IgD-negative memory B cell (primary cell): ENCODE measurements at regions not wholly inside any gene's neighbourhood (a gene's known extent, or its start where the extent isn't known, plus 50 kb on each side); places are given as distances from the start of the nearest gene placed in this dataset.
"Not testable (repeated sequence)": the region's sequence is repeated elsewhere in the genome, so short reads cannot be mapped to it uniquely, and the experiment has no call there.

ENCODE experiments used
- H3K27ac Mint-ChIP-seq, 3 donors: one replicate each; pipeline ENCODE4 v1.8.0; 2020 to 2022; ENCODE audit warnings: mild to moderate bottlenecking in 3 of 3, mixed read lengths in 3 of 3, moderate library complexity in 1 of 3
- H3K27me3 Mint-ChIP-seq: one replicate; pipeline ENCODE4 v1.8.0; 2021; ENCODE audit warnings: mixed read lengths
- H3K36me3 Mint-ChIP-seq: one replicate; pipeline ENCODE4 v1.8.0; 2020; ENCODE audit warnings: mild to moderate bottlenecking, mixed read lengths
- H3K4me1 Mint-ChIP-seq, 3 donors: one replicate each; pipeline ENCODE4 v1.8.0; 2020 to 2022; ENCODE audit warnings: mixed read lengths in 3 of 3, mild to moderate bottlenecking in 1 of 3
- H3K4me3 Mint-ChIP-seq, 4 donors: one replicate each; pipeline ENCODE4 v1.8.0; 2020 to 2022; ENCODE audit warnings: mild to moderate bottlenecking in 4 of 4, mixed read lengths in 4 of 4, moderate library complexity in 3 of 4
- H3K9me3 Mint-ChIP-seq, 3 donors: one replicate each; pipeline ENCODE4 v1.8.0; 2020 to 2021; ENCODE audit warnings: mixed read lengths in 3 of 3, mild to moderate bottlenecking in 1 of 3

- Mint-ChIP-seq H3K4me3 (no peak overlapping the region), H3K27me3 (no peaks in the 10 kb centered on the region), H3K27ac (no peak overlapping the region), H3K9me3 (peaks cover 5 to 9% (median 7%) of the 10 kb centered on the region in 3 donors), H3K36me3 (no peaks in the 10 kb centered on the region), H3K4me1 (no peaks in the 10 kb centered on the region)
These were observed 708.9 kb upstream of the HS3ST1 start for GRCh38 chr4:12137575-12137974.

GRCh38 chr4:12126474-12126873, 697.8 kb upstream of the HS3ST1 start:
- no peak overlapping the region for H3K27ac Mint-ChIP-seq
- H3K27me3 Mint-ChIP-seq, result peaks cover 4% of the 10 kb centered on the region
- no peaks in the 10 kb centered on the region for H3K36me3 Mint-ChIP-seq

GRCh38 chr4:12124138-12124537, 695.4 kb upstream of the HS3ST1 start:
- Mint-ChIP-seq H3K27me3 (peaks cover 4% of the 10 kb centered on the region), H3K9me3 (peaks cover 0 to 1% (median 0%) of the 10 kb centered on the region in 3 donors), H3K4me1 (no peaks in the 10 kb centered on the region), H3K4me3 (no peak overlapping the region), H3K27ac (no peak overlapping the region), H3K36me3 (no peaks in the 10 kb centered on the region)

More at GRCh38 chr4:12126474-12126873, 697.8 kb upstream of the HS3ST1 start:
- Mint-ChIP-seq H3K4me1 (no peaks in the 10 kb centered on the region), H3K4me3 (peak overlapping the region in 1 of 4 donors; percentile 20), H3K9me3 (peaks cover 0 to 1% (median 0%) of the 10 kb centered on the region in 3 donors)

- Mint-ChIP-seq H3K4me3 (no peak overlapping the region), H3K27me3 (peaks cover 2% of the 10 kb centered on the region), H3K36me3 (no peaks in the 10 kb centered on the region), H3K27ac (no peak overlapping the region), H3K9me3 (peaks cover 0 to 1% (median 0%) of the 10 kb centered on the region in 3 donors), H3K4me1 (no peaks in the 10 kb centered on the region)
These were observed 695.0 kb upstream of the HS3ST1 start for GRCh38 chr4:12123707-12124106.

GRCh38 chr4:12122316-12122715, 693.6 kb upstream of the HS3ST1 start:
- Mint-ChIP-seq H3K9me3 (peaks cover 0 to 1% (median 1%) of the 10 kb centered on the region in 3 donors), H3K27me3 (no peaks in the 10 kb centered on the region), H3K27ac (no peak overlapping the region), H3K4me3 (no peak overlapping the region), H3K4me1 (peaks cover 0 to 2% (median 0%) of the 10 kb centered on the region in 3 donors), H3K36me3 (no peaks in the 10 kb centered on the region)

- H3K27me3 Mint-ChIP-seq, result no peaks in the 10 kb centered on the region
- H3K9me3 Mint-ChIP-seq, result peaks cover 0 to 1% (median 1%) of the 10 kb centered on the region in 3 donors
- H3K36me3 Mint-ChIP-seq, result no peaks in the 10 kb centered on the region
- peaks cover 0 to 2% (median 0%) of the 10 kb centered on the region in 3 donors for H3K4me1 Mint-ChIP-seq
- peak overlapping the region in 1 of 3 donors; percentile 11 for H3K27ac Mint-ChIP-seq
- no peak overlapping the region for H3K4me3 Mint-ChIP-seq
These were observed 692.3 kb upstream of the HS3ST1 start for GRCh38 chr4:12120968-12121367.

GRCh38 chr4:12118651-12119213, 690.0 kb upstream of the HS3ST1 start:
- Mint-ChIP-seq H3K27ac (no peak overlapping the region), H3K9me3 (peaks cover 1 to 5% (median 3%) of the 10 kb centered on the region in 3 donors), H3K4me3 (no peak overlapping the region)

GRCh38 chr4:12116009-12116552, 687.4 kb upstream of the HS3ST1 start:
- H3K4me3 Mint-ChIP-seq, result no peak overlapping the region
- no peaks in the 10 kb centered on the region for H3K36me3 Mint-ChIP-seq
- H3K27ac Mint-ChIP-seq, result no peak overlapping the region
- peaks cover 0 to 12% (median 3%) of the 10 kb centered on the region in 3 donors for H3K9me3 Mint-ChIP-seq
- H3K27me3 Mint-ChIP-seq, result no peaks in the 10 kb centered on the region
- peaks cover 0 to 2% (median 0%) of the 10 kb centered on the region in 3 donors for H3K4me1 Mint-ChIP-seq

More at GRCh38 chr4:12118651-12119213, 690.0 kb upstream of the HS3ST1 start:
- Mint-ChIP-seq H3K36me3 (no peaks in the 10 kb centered on the region), H3K4me1 (peaks cover 0 to 2% (median 0%) of the 10 kb centered on the region in 3 donors), H3K27me3 (no peaks in the 10 kb centered on the region)

GRCh38 chr4:12110627-12111026, 681.9 kb upstream of the HS3ST1 start:
- Mint-ChIP-seq H3K27me3 (no peaks in the 10 kb centered on the region), H3K9me3 (peaks cover 0 to 12% (median 3%) of the 10 kb centered on the region in 3 donors), H3K4me3 (no peak overlapping the region), H3K4me1 (no peaks in the 10 kb centered on the region), H3K27ac (no peak overlapping the region), H3K36me3 (no peaks in the 10 kb centered on the region)

- not testable (repeated sequence) for H3K4me1 Mint-ChIP-seq, H3K27ac Mint-ChIP-seq, H3K36me3 Mint-ChIP-seq, H3K27me3 Mint-ChIP-seq, H3K4me3 Mint-ChIP-seq, H3K9me3 Mint-ChIP-seq
These were observed 680.4 kb upstream of the HS3ST1 start for GRCh38 chr4:12109056-12109455.

GRCh38 chr4:12105519-12105918, 676.8 kb upstream of the HS3ST1 start:
- Mint-ChIP-seq H3K9me3 (peaks cover 0 to 3% (median 0%) of the 10 kb centered on the region in 3 donors), H3K4me3 (no peak overlapping the region)

GRCh38 chr4:12089920-12090319, 661.2 kb upstream of the HS3ST1 start:
- not testable (repeated sequence) for H3K27me3 Mint-ChIP-seq, H3K4me1 Mint-ChIP-seq, H3K4me3 Mint-ChIP-seq, H3K9me3 Mint-ChIP-seq, H3K27ac Mint-ChIP-seq, H3K36me3 Mint-ChIP-seq

More at GRCh38 chr4:12105519-12105918, 676.8 kb upstream of the HS3ST1 start:
- Mint-ChIP-seq H3K27ac (no peak overlapping the region), H3K36me3 (no peaks in the 10 kb centered on the region), H3K4me1 (no peaks in the 10 kb centered on the region), H3K27me3 (no peaks in the 10 kb centered on the region)

GRCh38 chr4:12084690-12085089, 656.0 kb upstream of the HS3ST1 start:
- peaks cover 2% of the 10 kb centered on the region for H3K36me3 Mint-ChIP-seq
- H3K27ac Mint-ChIP-seq, result no peak overlapping the region
- H3K4me3 Mint-ChIP-seq, result no peak overlapping the region
- H3K9me3 Mint-ChIP-seq, result peaks cover 0 to 3% (median 3%) of the 10 kb centered on the region in 3 donors
- no peaks in the 10 kb centered on the region for H3K27me3 Mint-ChIP-seq
- H3K4me1 Mint-ChIP-seq, result no peaks in the 10 kb centered on the region

- H3K27me3 Mint-ChIP-seq, result no peaks in the 10 kb centered on the region
- H3K4me3 Mint-ChIP-seq, result no peak overlapping the region
- H3K4me1 Mint-ChIP-seq, result no peaks in the 10 kb centered on the region
- H3K27ac Mint-ChIP-seq, result no peak overlapping the region
- H3K9me3 Mint-ChIP-seq, result peaks cover 0 to 5% (median 2%) of the 10 kb centered on the region in 3 donors
- H3K36me3 Mint-ChIP-seq, result no peaks in the 10 kb centered on the region
These were observed 642.6 kb upstream of the HS3ST1 start for GRCh38 chr4:12071316-12071715.

GRCh38 chr4:12053966-12054365, 625.3 kb upstream of the HS3ST1 start:
- no peaks in the 10 kb centered on the region for H3K36me3 Mint-ChIP-seq
- H3K4me1 Mint-ChIP-seq, result no peaks in the 10 kb centered on the region
- no peaks in the 10 kb centered on the region for H3K27me3 Mint-ChIP-seq

GRCh38 chr4:12053556-12053955, 624.9 kb upstream of the HS3ST1 start:
- Mint-ChIP-seq H3K4me1 (no peaks in the 10 kb centered on the region), H3K4me3 (no peak overlapping the region), H3K36me3 (no peaks in the 10 kb centered on the region), H3K27me3 (no peaks in the 10 kb centered on the region), H3K9me3 (peaks cover 0 to 9% (median 9%) of the 10 kb centered on the region in 3 donors), H3K27ac (no peak overlapping the region)

More at GRCh38 chr4:12053966-12054365, 625.3 kb upstream of the HS3ST1 start:
- Mint-ChIP-seq H3K4me3 (no peak overlapping the region), H3K27ac (no peak overlapping the region), H3K9me3 (peaks cover 0 to 9% (median 9%) of the 10 kb centered on the region in 3 donors)
